Stimulated activated CD8-positive, alpha-beta memory T cell treated with anti-CD3 and anti-CD28 coated beads, Interleukin-15, amount 100 ng/mL, for 24 hours (primary cell): ENCODE measurements at regions not wholly inside any gene's neighbourhood (a gene's known extent, or its start where the extent isn't known, plus 50 kb on each side); places are given as distances from the start of the nearest gene placed in this dataset.

Experiments
- DNase-seq: peaks from one replicate; pipeline ENCODE4 v3.0.0-alpha.2; 2020; ENCODE audit warnings: low read depth

- no peak for DNase-seq
Measured at GRCh38 chr16:86664522-86665318, 86.4 kb downstream of the FOXL1 start.

DNA sequence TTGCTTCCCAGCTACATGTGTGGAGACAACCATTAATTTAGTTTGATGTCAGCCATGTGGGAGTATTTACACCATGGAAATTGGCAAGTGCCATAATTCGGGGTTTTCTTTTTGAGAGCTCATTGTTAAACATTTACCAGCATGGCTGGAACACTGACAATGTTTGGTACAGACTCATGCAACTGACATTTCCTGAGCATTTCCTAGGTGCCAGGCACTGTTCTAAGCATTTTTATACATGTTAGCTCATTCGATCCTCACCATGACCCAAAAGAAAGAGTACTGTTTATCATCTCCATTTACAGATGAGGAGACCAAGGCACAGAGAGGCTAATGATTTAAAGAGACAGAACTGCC, 86.9 kb downstream of the FOXL1 start:
- no peak for DNase-seq

DNA sequence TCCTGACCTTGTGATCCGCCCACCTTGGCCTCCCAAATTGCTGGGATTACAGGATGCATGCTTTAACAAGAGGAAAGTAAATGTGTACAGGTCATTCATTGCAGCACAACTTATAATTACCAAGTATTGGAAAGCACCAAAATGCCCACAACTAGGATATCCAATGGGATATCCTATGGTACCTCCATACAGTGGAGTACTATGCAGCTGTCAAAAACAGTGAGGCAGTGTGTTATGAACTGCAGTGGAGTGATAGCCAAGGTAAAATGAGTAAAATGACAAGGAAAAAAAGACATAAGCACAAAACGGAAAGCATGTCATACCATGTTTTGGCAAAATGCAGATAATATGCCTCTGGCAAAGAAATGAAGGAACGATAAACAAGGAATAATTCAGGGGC, 87.6 kb downstream of the FOXL1 start:
- no peak for DNase-seq

DNA sequence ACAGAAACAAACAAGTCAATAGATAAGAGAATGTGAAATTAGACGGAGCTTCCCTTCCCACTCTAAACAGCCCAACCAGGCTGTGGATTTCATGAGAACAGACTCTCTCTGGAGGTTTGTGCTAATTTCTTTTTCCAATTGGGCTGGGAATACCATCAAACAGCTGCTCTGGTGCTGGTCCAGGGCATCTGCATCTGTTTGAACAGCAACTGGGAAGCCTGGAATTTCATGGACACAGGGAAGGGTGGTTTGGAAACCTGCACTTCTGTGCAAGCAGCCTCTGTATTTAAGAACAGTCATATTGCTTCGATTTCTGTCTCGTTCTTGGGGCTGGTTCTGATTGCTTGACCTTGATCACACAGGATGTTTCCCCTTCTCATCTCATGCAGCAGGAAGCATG, 88.7 kb downstream of the FOXL1 start:
- DNase-seq: no peak

DNA sequence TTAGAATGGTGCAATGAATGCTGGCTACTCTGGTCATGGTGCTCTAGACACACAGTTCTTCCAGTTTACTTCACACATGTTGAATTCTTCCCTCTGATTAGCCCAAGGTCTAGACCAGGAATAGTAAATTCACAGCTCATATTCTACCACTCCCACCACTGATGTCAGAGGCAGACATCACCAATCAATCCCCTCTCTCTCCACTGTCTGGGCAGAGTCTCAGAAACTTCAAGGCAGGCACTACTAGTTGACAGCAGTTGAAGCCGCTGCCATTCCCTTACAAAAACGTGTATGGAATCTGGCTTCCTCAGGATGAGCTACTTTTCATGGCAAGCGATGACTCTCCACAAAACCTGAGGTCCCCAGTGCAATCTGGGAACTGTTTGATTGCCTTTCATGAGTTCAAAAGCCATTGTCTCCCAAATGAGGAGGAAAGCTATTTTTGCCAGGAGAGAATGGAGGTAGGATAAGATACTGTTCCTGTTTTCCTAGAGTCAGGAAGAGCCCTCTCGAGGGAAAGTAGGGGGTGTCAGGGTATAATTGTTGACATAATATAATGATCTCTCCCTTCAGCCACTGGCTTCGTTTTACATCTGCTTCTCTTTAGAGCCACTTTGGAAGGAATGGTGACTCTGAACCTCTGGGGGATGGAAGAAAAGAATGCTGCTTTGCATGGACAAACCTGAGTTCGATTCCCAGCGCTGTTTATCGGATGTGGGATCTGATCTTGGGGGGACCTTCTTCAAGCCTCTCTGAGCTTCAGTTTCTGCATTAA, 90.0 kb downstream of the FOXL1 start:
- no peak for DNase-seq

GRCh38 chr16:86669285-86669805, 91.0 kb downstream of the FOXL1 start:
- no peak for DNase-seq

DNA sequence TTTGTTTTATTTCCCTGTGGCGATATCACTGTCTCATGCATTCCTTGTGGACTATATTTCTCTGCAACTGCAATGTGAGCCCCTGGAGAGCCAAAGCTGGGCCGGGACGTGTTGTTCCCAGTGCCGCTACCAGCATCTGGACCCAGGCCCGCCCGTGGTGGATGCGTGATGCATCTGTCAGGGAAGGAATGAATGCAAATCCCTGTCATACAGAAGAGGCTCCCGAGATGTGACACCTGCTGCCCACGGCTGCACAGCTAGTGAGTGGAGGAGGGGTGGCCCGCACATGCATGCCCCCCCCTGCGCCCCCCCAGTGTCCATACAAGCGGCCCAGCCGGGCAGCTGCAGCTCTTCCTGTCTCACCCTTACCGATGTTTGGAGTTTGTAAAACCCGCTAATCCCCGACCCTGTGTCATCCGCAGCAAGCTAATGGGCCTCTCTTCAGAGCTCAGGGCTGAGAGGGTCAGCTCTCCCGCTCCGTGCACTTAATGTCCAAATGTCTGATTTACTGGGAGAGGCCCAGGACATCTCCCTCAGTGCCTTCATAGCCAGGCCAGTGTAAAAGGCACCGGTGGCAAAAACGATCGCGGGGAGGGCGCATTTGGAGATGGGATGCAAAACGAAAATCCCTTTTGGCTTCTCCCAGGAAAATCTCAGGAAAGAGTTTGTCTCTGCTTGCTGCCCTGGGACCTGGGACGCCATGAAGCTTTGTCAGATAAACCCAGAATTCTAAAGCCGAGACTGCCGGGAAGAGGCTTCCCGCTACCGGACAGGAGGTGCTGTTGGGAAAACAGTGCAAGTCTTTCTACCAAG, 91.8 kb downstream of the FOXL1 start:
- no peak for DNase-seq

DNA sequence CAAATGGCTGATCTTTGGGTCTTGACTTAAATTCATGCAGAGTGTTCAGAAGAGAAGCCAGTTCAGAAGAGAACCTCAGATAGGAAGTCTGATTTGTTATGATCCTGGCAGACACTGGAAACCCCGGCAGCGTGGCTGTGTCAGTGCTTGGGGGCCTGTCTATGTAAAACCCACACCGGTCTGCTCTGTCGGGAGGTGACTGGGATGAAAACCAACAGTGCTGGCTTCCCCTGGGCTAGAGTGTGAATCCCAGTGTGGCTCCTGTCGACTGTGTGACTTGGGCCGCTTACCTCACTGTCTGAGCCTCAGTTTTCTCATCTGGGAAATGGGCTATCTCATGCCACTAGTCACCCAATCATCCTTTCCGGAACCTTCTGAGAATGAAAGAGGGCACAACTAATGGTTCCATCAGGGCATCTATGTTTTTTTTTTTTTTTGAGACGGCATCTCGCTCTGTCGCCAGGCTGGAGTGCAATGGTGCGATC, 92.4 kb downstream of the FOXL1 start:
- DNase-seq: no peak

GRCh38 chr16:86671486-86672178, 93.3 kb downstream of the FOXL1 start:
- no peak for DNase-seq

DNA sequence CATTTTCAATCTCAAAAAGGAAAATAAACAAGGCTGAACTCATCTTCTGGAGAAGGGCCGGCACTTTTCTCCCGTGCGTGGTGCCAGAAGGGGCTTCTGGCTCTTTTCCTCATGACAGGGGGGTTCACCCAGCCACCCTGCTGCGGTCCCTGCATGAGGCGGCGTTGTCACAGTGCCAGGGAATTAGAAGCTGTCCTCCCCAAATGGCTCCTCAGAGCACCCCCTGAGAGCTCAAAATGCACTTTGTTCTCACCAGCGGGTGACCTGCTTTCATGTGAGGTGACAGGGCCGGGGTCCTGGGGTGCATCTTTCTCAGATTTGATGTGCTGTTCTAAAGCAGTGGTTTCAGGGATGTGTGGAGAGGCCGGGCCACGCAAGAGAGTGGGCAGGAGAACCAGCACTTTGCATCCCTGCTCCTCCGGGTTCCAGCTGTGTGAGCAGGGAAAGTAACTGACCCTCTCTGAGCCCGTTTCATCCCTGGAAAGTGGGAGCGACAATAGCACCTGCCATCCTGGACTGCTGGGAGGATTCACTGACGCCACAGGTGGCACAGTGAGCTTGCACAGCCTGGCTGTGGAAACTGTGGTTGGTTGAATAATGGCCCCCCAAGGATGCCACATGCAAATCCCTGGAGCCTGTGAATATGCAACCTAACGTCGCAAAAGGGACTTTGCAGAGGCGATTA, 94.0 kb downstream of the FOXL1 start:
- DNase-seq: no peak

DNA sequence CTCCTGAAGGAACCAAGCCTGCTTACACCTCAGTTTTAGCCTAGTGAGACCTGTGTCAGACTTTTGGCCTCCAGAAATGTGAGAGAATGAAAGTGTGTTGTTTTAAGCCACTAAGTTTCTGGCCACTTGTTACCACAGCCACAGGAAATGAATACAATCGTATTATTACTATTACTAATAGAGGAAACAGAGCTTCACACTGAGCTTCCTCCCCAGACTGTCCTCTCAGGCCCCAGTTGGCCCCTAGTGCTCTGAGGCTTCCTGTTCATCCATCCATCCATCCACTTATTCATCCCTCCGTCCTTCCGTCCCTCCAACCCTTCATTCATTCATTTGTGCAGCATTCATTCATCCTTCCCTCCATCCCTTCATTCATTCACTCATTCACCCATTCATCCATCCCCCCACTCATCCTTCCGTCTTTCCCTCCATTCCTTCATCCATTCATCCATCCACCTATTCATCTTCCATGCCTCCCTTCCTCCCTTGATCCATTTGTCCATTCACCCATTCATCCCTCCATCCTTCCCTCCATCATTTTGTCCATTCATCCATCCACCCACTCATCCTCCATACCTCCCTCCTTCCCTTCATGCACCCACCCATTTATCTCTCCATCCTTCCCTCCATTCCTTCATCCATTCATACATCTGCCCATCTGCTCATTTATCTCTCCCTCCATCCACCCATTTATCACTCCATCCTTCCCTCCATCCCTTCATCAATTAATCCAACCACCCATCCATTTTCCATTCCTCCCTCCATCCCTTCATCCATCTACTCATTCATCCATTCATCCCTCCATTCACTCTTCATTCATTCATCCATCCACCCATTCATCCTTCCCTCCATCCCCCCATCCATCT, 95.0 kb downstream of the FOXL1 start:
- no peak for DNase-seq

- DNase-seq: no peak
Measured at GRCh38 chr16:86673956-86674453, 95.7 kb downstream of the FOXL1 start.

DNA sequence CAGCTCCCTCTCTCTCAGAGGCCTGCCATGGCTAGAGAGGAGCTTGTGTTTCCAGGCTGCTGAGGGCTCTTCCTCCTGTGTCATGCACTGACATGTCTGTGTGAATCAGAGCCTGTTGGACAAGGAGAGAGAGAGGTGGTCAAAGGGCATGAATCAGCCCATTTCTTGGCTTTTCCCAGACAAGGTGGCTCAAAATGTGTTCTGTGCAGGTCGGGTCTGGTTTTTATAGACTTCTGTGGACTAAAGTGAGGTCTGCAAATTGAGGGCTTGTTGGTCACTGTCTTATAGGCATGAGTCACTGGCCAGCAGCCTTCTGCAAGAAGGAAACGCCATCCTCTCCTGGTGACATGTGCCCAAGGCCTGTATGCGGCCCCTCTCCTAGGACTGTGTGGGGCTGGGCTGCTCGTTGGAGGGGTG, 97.9 kb downstream of the FOXL1 start:
- no peak for DNase-seq

DNA sequence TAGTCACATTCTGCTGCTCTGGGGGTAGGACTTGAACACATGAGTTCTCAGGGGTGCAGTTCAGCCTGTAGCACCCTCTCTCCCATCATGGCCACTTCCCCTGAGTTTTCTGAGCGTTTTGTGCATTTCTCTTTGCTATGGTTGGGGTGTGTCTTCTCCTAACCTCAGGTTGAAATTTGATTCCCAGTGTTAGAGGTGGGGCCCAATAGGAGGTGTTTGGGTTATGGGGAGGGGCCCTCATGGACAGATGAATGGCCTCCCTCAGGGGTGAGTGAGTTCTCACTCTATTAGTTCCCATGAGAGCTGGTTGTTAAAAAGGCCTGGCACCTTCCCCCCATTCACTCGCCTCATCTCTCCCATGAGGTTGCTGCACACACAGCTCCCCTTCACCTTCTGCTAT, 101.1 kb downstream of the FOXL1 start:
- no peak for DNase-seq

DNA sequence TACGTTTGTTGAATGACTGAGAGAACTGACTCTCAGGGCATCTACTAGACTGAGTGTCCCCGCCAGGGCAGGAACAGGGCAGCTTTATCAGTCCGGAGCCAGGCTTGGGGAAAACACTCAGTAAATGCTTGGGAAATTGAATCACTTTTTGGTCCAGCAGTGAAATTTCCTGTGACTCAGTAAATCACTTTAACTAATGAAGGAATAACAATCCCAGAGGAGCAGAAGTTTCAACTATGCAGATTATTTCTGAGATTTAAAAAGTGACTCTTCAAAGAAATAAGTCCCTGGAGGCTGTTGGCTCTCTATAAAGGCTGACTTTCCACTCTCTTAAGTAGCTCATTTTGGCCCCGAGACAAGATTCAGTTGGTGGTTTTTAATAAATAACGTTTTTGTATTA, 101.8 kb downstream of the FOXL1 start:
- no peak for DNase-seq

GRCh38 chr16:86680661-86681030, 102.3 kb downstream of the FOXL1 start:
- no peak for DNase-seq

DNA sequence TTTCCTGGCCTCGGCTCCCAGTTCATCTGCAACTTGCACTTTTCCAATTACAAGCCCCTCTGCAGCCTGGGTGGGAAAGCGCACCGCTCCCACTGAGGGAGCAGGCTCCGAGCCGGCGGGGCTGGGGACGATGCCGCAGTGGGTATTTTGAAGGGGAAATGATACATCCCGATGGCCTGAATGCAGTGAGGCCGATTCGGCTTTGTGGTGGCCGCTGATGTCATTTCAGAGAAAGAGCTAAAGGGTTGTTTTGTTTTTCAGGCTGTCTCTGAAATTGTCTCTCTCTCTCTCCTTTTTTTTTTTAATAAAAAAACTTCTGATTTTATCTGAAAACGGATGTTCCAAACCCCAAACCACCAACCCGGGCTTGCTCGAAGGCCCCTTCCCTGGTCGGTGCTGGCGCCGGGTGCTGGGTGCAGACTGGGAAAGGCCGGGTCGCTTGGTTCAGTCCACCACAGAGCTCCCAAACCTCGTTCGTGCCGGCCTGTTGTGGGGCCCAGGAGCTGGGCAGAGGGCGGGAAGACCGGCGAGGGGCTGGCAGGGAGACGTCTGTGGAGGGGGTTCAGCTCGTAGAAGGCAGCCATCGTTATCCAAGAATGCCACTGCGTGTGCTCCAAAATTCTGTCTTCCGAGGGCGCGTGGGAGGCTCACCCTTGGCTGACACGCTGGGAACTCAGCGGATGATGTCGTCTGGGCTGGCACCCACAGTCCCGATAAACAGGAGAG, 102.8 kb downstream of the FOXL1 start:
- no peak for DNase-seq

DNA sequence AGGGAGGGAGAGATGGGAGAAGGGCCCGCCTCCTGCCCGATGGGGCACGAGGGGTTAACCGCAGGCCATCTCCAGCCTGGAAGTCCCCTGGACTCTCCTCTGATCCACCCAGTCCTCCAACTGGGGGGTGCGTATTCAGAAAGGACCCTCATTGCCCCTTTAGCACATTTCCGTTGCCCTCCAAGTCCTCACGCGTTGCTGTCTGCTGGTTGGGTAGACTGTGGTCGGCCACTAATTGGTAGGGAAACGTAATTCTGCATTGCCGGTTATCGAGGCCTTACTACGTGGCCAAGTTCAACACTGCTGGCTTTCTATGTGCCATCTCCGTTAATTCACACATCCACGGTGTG, 103.4 kb downstream of the FOXL1 start:
- DNase-seq: no peak

GRCh38 chr16:86682219-86682904, 104.0 kb downstream of the FOXL1 start:
- no peak for DNase-seq
